IPS DF 6.9 (cell line): ENCODE measurements at regions not wholly inside any gene's neighbourhood (a gene's known extent, or its start where the extent isn't known, plus 50 kb on each side); places are given as distances from the start of the nearest gene placed in this dataset.

ENCODE experiments used
- DNase-seq: peaks from one replicate; pipeline ENCODE4 v3.0.0-alpha.2; 2013; ENCODE audit warnings: low read depth, low spot score
- H3K27ac ChIP-seq: one replicate; pipeline ENCODE4 v1.5.1; 2013; ENCODE audit warnings: low read length, control low read depth
- H3K27me3 ChIP-seq: 2 replicates; pipeline ENCODE4 v1.6.1; 2013; ENCODE audit warnings: mild to moderate bottlenecking, low read length; ENCODE audit not compliant: control insufficient read depth, insufficient read depth
- H3K36me3 ChIP-seq: 2 replicates; pipeline ENCODE4 v1.6.1; 2013; ENCODE audit warnings: low read length; ENCODE audit not compliant: control insufficient read depth, insufficient read depth
- H3K4me1 ChIP-seq: 2 replicates; pipeline ENCODE4 v1.6.1; 2013; ENCODE audit warnings: low read length; ENCODE audit not compliant: control insufficient read depth, insufficient read depth
- H3K4me3 ChIP-seq: 2 replicates; pipeline ENCODE4 v1.5.1; 2013; ENCODE audit warnings: mild to moderate bottlenecking, low read length
- H3K9me3 ChIP-seq: 2 replicates; pipeline ENCODE4 v1.6.1; 2013; ENCODE audit warnings: low read length, inconsistent platforms; ENCODE audit not compliant: control insufficient read depth, insufficient read depth
- WGBS: extraction: QIAGEN DNeasy Blood & Tissue Kit; methylation state at CpG from one replicate; pipeline ENCODE4 v1.1.7; 2013; ENCODE audit warnings: mixed read lengths, missing lambda C conversion rate; ENCODE audit not compliant: insufficient read length, insufficient coverage; 5-methylcytosine and 5-hydroxymethylcytosine counted together

- H3K36me3 ChIP-seq: no peaks in the 10 kb centered on the region
- H3K4me1 ChIP-seq: no peaks in the 10 kb centered on the region
- H3K27ac ChIP-seq: no peak overlapping the region
- H3K27me3 ChIP-seq: no peaks in the 10 kb centered on the region
- WGBS: no CpG with 5 or more reads among the region's 4 CpGs
- no peak overlapping the region for H3K4me3 ChIP-seq
- no peak for DNase-seq
- no peaks in the 10 kb centered on the region for H3K9me3 ChIP-seq
Observed at GRCh38 chrY:7262531-7262930, 351.0 kb upstream of the AMELY start.

GRCh38 chrY:7261254-7261653 is 349.7 kb upstream of the AMELY start:
- no peaks in the 10 kb centered on the region for H3K27me3 ChIP-seq
- no peak overlapping the region for H3K4me3 ChIP-seq
- H3K27ac ChIP-seq: no peak overlapping the region
- H3K4me1 ChIP-seq: no peaks in the 10 kb centered on the region
- WGBS: no CpG with 5 or more reads among the region's 6 CpGs
- H3K36me3 ChIP-seq: no peaks in the 10 kb centered on the region
- no peaks in the 10 kb centered on the region for H3K9me3 ChIP-seq
- no peak for DNase-seq

GRCh38 chrY:7240101-7240500 is 328.5 kb upstream of the AMELY start:
- Histone ChIP-seq H3K4me3 (no peak overlapping the region), H3K27me3 (no peaks in the 10 kb centered on the region), H3K36me3 (no peaks in the 10 kb centered on the region), H3K9me3 (no peaks in the 10 kb centered on the region), H3K4me1 (no peaks in the 10 kb centered on the region), H3K27ac (no peak overlapping the region)
- WGBS: no CpG with 5 or more reads among the region's 6 CpGs
- no peak for DNase-seq

- no peak for DNase-seq
- Histone ChIP-seq H3K4me1 (no peaks in the 10 kb centered on the region), H3K27ac (no peak overlapping the region), H3K9me3 (no peaks in the 10 kb centered on the region), H3K4me3 (no peak overlapping the region), H3K36me3 (no peaks in the 10 kb centered on the region), H3K27me3 (no peaks in the 10 kb centered on the region)
- WGBS: no CpG with 5 or more reads among the region's 5 CpGs
Observed at GRCh38 chrY:7211971-7212370, 300.4 kb upstream of the AMELY start.

GRCh38 chrY:7204456-7204855 is 292.9 kb upstream of the AMELY start:
- Histone ChIP-seq H3K4me3 (no peak overlapping the region), H3K36me3 (no peaks in the 10 kb centered on the region), H3K4me1 (no peaks in the 10 kb centered on the region), H3K27ac (no peak overlapping the region), H3K9me3 (no peaks in the 10 kb centered on the region), H3K27me3 (no peaks in the 10 kb centered on the region)
- WGBS: no CpG with 5 or more reads among the region's 4 CpGs
- DNase-seq: no peak

- H3K4me3 ChIP-seq: no peak overlapping the region
- H3K36me3 ChIP-seq: no peaks in the 10 kb centered on the region
- DNase-seq: no peak
- no peaks in the 10 kb centered on the region for H3K9me3 ChIP-seq
- no peaks in the 10 kb centered on the region for H3K4me1 ChIP-seq
- H3K27ac ChIP-seq: no peak overlapping the region
- H3K27me3 ChIP-seq: no peaks in the 10 kb centered on the region
Observed at GRCh38 chrY:7182591-7182990, 271.0 kb upstream of the AMELY start.

- Histone ChIP-seq H3K9me3 (no peaks in the 10 kb centered on the region), H3K36me3 (no peaks in the 10 kb centered on the region), H3K4me1 (no peaks in the 10 kb centered on the region), H3K27ac (no peak overlapping the region), H3K27me3 (no peaks in the 10 kb centered on the region), H3K4me3 (no peak overlapping the region)
- no CpG with 5 or more reads among the region's 5 CpGs for WGBS
- DNase-seq: no peak
Observed at GRCh38 chrY:7177631-7178030, 266.1 kb upstream of the AMELY start.

GRCh38 chrY:7169475-7169874 is 257.9 kb upstream of the AMELY start:
- no CpG with 5 or more reads among the region's 1 CpG for WGBS
- no peak for DNase-seq
- H3K36me3 ChIP-seq: no peaks in the 10 kb centered on the region
- H3K9me3 ChIP-seq: no peaks in the 10 kb centered on the region
- no peaks in the 10 kb centered on the region for H3K4me1 ChIP-seq
- no peaks in the 10 kb centered on the region for H3K27me3 ChIP-seq
- no peak overlapping the region for H3K27ac ChIP-seq
- no peak overlapping the region for H3K4me3 ChIP-seq

- no CpG with 5 or more reads among the region's 5 CpGs for WGBS
- Histone ChIP-seq H3K27me3 (no peaks in the 10 kb centered on the region), H3K27ac (no peak overlapping the region), H3K4me1 (no peaks in the 10 kb centered on the region), H3K36me3 (no peaks in the 10 kb centered on the region), H3K4me3 (no peak overlapping the region), H3K9me3 (no peaks in the 10 kb centered on the region)
- DNase-seq: no peak
Observed at GRCh38 chrY:7141477-7141876, 229.9 kb upstream of the AMELY start.
